ENCODE measurements at regions not wholly inside any gene's neighbourhood (a gene's known extent, or its start where the extent isn't known, plus 50 kb on each side); places are given as distances from the start of the nearest gene placed in this dataset.

GRCh38 chr11:127110542-127110941 is 110.0 kb upstream of the KIRREL3 start:
- Histone ChIP-seq H3K4me2 (ENCODE audit: low read depth, low read length, poor library complexity, severe bottlenecking) (no peak overlapping the region), H3K9me2 (replicated peaks; ENCODE audit: insufficient read depth, low read length) (no peaks in the 10 kb centered on the region), H3K27ac (ENCODE audit: low read length) (no peak overlapping the region), H3K27me3 (ENCODE audit: low read length) (no peaks in the 10 kb centered on the region), H3K4me1 (ENCODE audit: low read length) (no peaks in the 10 kb centered on the region), H3K36me3 (ENCODE audit: insufficient read depth, low read length) (no peaks in the 10 kb centered on the region), H3K9ac (ENCODE audit: low read length) (no peak overlapping the region), H3K9me3 (ENCODE audit: low read length) (no peaks in the 10 kb centered on the region), H3K79me2 (ENCODE audit: low read length) (no peaks in the 10 kb centered on the region), H3K4me3 (ENCODE audit: low read length) (no peak overlapping the region), H4K20me1 (ENCODE audit: insufficient read depth, low read depth, low read length) (no peaks in the 10 kb centered on the region), H2AFZ (ENCODE audit: low read length) (no peak overlapping the region)
- DNase-seq = no peak

DNA sequence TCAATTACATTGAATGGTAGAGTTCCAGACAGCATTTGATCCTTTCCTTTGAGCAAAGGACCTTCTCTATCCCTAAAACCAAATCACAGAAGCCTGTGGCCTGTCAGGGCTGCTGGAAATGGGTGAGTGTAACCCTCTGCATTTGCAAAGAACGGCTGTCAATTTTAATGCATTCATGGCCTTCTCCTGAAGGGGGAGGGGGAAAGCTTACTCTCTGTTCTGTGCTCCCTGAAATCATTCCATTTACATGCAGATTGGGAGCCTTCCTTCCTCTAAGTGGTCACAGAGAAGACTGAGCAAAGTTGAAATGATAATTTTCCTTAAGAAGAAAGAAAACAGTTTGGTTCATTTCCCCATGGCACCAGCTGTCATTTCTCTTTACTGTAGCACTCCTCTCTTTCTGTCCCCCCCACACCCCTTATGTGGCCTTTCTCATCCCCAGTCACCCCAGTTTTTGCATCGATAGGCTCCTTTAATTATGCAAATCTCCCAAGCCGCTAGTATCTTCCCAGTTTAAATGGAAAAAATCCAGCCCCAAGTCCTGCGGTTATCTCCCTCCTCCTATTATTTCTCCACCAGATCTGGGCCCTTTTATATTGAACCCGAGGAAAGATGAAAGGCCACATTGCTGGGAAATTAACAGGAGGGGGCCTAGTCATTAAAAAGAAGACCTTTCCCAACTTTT is 109.4 kb upstream of the KIRREL3 start:
- H3K27ac ChIP-seq (ENCODE audit: low read length) = no peak overlapping the region
- no peaks in the 10 kb centered on the region for H3K9me2 ChIP-seq (replicated peaks; ENCODE audit: insufficient read depth, low read length)
- H3K4me1 ChIP-seq (ENCODE audit: low read length) = no peaks in the 10 kb centered on the region
- no peak overlapping the region for H3K9ac ChIP-seq (ENCODE audit: low read length)
- no peaks in the 10 kb centered on the region for H4K20me1 ChIP-seq (ENCODE audit: insufficient read depth, low read depth, low read length)
- no peaks in the 10 kb centered on the region for H3K36me3 ChIP-seq (ENCODE audit: insufficient read depth, low read length)
- no peak overlapping the region for H3K4me3 ChIP-seq (ENCODE audit: low read length)
- H3K27me3 ChIP-seq (ENCODE audit: low read length) = no peaks in the 10 kb centered on the region
- no peaks in the 10 kb centered on the region for H3K79me2 ChIP-seq (ENCODE audit: low read length)
- DNase-seq = no peak
- H3K4me2 ChIP-seq (ENCODE audit: low read depth, low read length, poor library complexity, severe bottlenecking) = no peak overlapping the region
- H2AFZ ChIP-seq (ENCODE audit: low read length) = no peak overlapping the region
- no peaks in the 10 kb centered on the region for H3K9me3 ChIP-seq (ENCODE audit: low read length)

DNA sequence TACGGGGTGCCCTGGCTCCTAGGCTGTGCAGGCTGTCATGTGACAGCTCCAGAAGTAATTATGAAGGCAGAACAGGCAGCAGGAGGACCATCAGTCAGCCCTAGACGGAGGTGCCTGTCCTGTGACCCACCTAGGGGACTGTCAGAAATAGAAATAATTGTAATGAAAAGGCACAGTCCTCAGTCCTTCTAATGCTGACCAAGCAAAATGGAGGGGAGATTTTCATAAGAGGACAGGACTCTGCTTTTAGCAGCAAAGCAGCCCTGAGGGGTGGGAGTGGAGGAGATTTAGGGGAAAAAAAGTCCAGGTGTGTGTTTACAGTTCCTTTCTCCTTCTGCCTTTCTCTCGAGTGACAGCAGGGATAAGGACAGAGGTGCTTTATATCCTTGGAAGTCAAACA is 108.3 kb upstream of the KIRREL3 start:
- Histone ChIP-seq H3K4me3 (ENCODE audit: low read length) (no peak overlapping the region), H3K36me3 (ENCODE audit: insufficient read depth, low read length) (no peaks in the 10 kb centered on the region), H2AFZ (ENCODE audit: low read length) (no peak overlapping the region), H3K9me2 (replicated peaks; ENCODE audit: insufficient read depth, low read length) (no peaks in the 10 kb centered on the region), H3K27me3 (ENCODE audit: low read length) (no peaks in the 10 kb centered on the region), H3K9ac (ENCODE audit: low read length) (no peak overlapping the region), H3K79me2 (ENCODE audit: low read length) (no peaks in the 10 kb centered on the region), H3K4me1 (ENCODE audit: low read length) (no peaks in the 10 kb centered on the region), H3K4me2 (ENCODE audit: low read depth, low read length, poor library complexity, severe bottlenecking) (no peak overlapping the region), H3K9me3 (ENCODE audit: low read length) (no peaks in the 10 kb centered on the region), H4K20me1 (ENCODE audit: insufficient read depth, low read depth, low read length) (no peaks in the 10 kb centered on the region), H3K27ac (ENCODE audit: low read length) (no peak overlapping the region)
- no peak for DNase-seq

GRCh38 chr11:127106938-127107337 is 106.4 kb upstream of the KIRREL3 start:
- no peaks in the 10 kb centered on the region for H4K20me1 ChIP-seq (ENCODE audit: insufficient read depth, low read depth, low read length)
- H3K9ac ChIP-seq (ENCODE audit: low read length) = no peak overlapping the region
- H3K4me3 ChIP-seq (ENCODE audit: low read length) = no peak overlapping the region
- no peaks in the 10 kb centered on the region for H3K9me3 ChIP-seq (ENCODE audit: low read length)
- H3K4me2 ChIP-seq (ENCODE audit: low read depth, low read length, poor library complexity, severe bottlenecking) = no peak overlapping the region
- no peak overlapping the region for H3K27ac ChIP-seq (ENCODE audit: low read length)
- DNase-seq = no peak
- no peaks in the 10 kb centered on the region for H3K27me3 ChIP-seq (ENCODE audit: low read length)
- no peaks in the 10 kb centered on the region for H3K36me3 ChIP-seq (ENCODE audit: insufficient read depth, low read length)
- H2AFZ ChIP-seq (ENCODE audit: low read length) = no peak overlapping the region
- H3K9me2 ChIP-seq (replicated peaks; ENCODE audit: insufficient read depth, low read length) = no peaks in the 10 kb centered on the region
- H3K79me2 ChIP-seq (ENCODE audit: low read length) = no peaks in the 10 kb centered on the region
- no peaks in the 10 kb centered on the region for H3K4me1 ChIP-seq (ENCODE audit: low read length)

GRCh38 chr11:127105593-127106541 is 105.3 kb upstream of the KIRREL3 start:
- no peaks in the 10 kb centered on the region for H3K9me2 ChIP-seq (replicated peaks; ENCODE audit: insufficient read depth, low read length)
- H3K4me1 ChIP-seq (ENCODE audit: low read length) = no peaks in the 10 kb centered on the region
- DNase-seq = no peak
- no peaks in the 10 kb centered on the region for H3K36me3 ChIP-seq (ENCODE audit: insufficient read depth, low read length)
- no peak overlapping the region for H3K9ac ChIP-seq (ENCODE audit: low read length)
- no peaks in the 10 kb centered on the region for H3K27me3 ChIP-seq (ENCODE audit: low read length)
- H3K79me2 ChIP-seq (ENCODE audit: low read length) = no peaks in the 10 kb centered on the region
- no peak overlapping the region for H3K4me3 ChIP-seq (ENCODE audit: low read length)
- H4K20me1 ChIP-seq (ENCODE audit: insufficient read depth, low read depth, low read length) = no peaks in the 10 kb centered on the region
- no peak overlapping the region for H3K27ac ChIP-seq (ENCODE audit: low read length)
- H3K9me3 ChIP-seq (ENCODE audit: low read length) = no peaks in the 10 kb centered on the region
- H3K4me2 ChIP-seq (ENCODE audit: low read depth, low read length, poor library complexity, severe bottlenecking) = no peak overlapping the region
- H2AFZ ChIP-seq (ENCODE audit: low read length) = no peak overlapping the region

- Histone ChIP-seq H3K79me2 (ENCODE audit: low read length) (no peaks in the 10 kb centered on the region), H3K9me2 (replicated peaks; ENCODE audit: insufficient read depth, low read length) (no peaks in the 10 kb centered on the region), H3K9ac (ENCODE audit: low read length) (no peak overlapping the region), H4K20me1 (ENCODE audit: insufficient read depth, low read depth, low read length) (no peaks in the 10 kb centered on the region), H3K4me2 (ENCODE audit: low read depth, low read length, poor library complexity, severe bottlenecking) (no peak overlapping the region), H3K4me3 (ENCODE audit: low read length) (no peak overlapping the region), H3K27ac (ENCODE audit: low read length) (no peak overlapping the region), H3K27me3 (ENCODE audit: low read length) (no peaks in the 10 kb centered on the region), H3K9me3 (ENCODE audit: low read length) (no peaks in the 10 kb centered on the region), H3K36me3 (ENCODE audit: insufficient read depth, low read length) (no peaks in the 10 kb centered on the region), H3K4me1 (ENCODE audit: low read length) (no peaks in the 10 kb centered on the region), H2AFZ (ENCODE audit: low read length) (no peak overlapping the region)
- DNase-seq = no peak
Observed at GRCh38 chr11:127103586-127104388, 103.2 kb upstream of the KIRREL3 start.

- H3K79me2 ChIP-seq (ENCODE audit: low read length) = no peaks in the 10 kb centered on the region
- no peak overlapping the region for H3K4me3 ChIP-seq (ENCODE audit: low read length)
- H3K4me2 ChIP-seq (ENCODE audit: low read depth, low read length, poor library complexity, severe bottlenecking) = no peak overlapping the region
- H2AFZ ChIP-seq (ENCODE audit: low read length) = no peak overlapping the region
- H3K9me3 ChIP-seq (ENCODE audit: low read length) = no peaks in the 10 kb centered on the region
- H4K20me1 ChIP-seq (ENCODE audit: insufficient read depth, low read depth, low read length) = no peaks in the 10 kb centered on the region
- H3K9ac ChIP-seq (ENCODE audit: low read length) = no peak overlapping the region
- H3K27me3 ChIP-seq (ENCODE audit: low read length) = no peaks in the 10 kb centered on the region
- H3K27ac ChIP-seq (ENCODE audit: low read length) = no peak overlapping the region
- no peak for DNase-seq
- H3K36me3 ChIP-seq (ENCODE audit: insufficient read depth, low read length) = no peaks in the 10 kb centered on the region
- no peaks in the 10 kb centered on the region for H3K9me2 ChIP-seq (replicated peaks; ENCODE audit: insufficient read depth, low read length)
- no peaks in the 10 kb centered on the region for H3K4me1 ChIP-seq (ENCODE audit: low read length)
Observed at GRCh38 chr11:127098684-127099083, 98.1 kb upstream of the KIRREL3 start.

DNA sequence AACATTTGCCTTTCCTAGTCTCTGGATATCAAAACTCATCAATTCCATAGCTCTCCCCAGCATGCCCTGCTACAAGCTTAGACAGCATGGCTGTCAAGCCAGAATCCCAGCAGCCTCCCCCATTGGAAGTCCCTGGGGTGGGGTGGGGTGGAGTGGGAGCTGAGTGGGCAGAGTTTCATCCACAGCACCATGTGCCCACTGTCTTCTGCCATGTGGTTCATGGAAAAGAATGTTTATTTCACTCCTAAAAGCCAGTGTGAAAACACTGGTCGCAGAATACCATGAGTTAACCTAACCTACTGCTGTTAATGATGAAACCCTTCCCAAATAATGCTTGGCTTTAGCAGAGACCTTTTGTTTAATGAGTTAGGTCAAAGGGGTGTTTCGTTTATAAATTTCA is 80.2 kb upstream of the KIRREL3 start:
- H4K20me1 ChIP-seq (ENCODE audit: insufficient read depth, low read depth, low read length) = no peaks in the 10 kb centered on the region
- H3K4me2 ChIP-seq (ENCODE audit: low read depth, low read length, poor library complexity, severe bottlenecking) = no peak overlapping the region
- H3K9ac ChIP-seq (ENCODE audit: low read length) = no peak overlapping the region
- no peaks in the 10 kb centered on the region for H3K27me3 ChIP-seq (ENCODE audit: low read length)
- no peak overlapping the region for H3K27ac ChIP-seq (ENCODE audit: low read length)
- no peaks in the 10 kb centered on the region for H3K79me2 ChIP-seq (ENCODE audit: low read length)
- DNase-seq = no peak
- H3K4me3 ChIP-seq (ENCODE audit: low read length) = no peak overlapping the region
- H3K9me2 ChIP-seq (replicated peaks; ENCODE audit: insufficient read depth, low read length) = no peaks in the 10 kb centered on the region
- no peak overlapping the region for H2AFZ ChIP-seq (ENCODE audit: low read length)
- H3K36me3 ChIP-seq (ENCODE audit: insufficient read depth, low read length) = no peaks in the 10 kb centered on the region
- H3K9me3 ChIP-seq (ENCODE audit: low read length) = no peaks in the 10 kb centered on the region
- no peaks in the 10 kb centered on the region for H3K4me1 ChIP-seq (ENCODE audit: low read length)

All from Karpas-422 (cell line).